Liver (tissue), 3 donors: ENCODE measurements at regions not wholly inside any gene's neighbourhood (a gene's known extent, or its start where the extent isn't known, plus 50 kb on each side); places are given as distances from the start of the nearest gene placed in this dataset.

Source experiments
- EGR1 ChIP-seq, 2 donors: IDR thresholded peaks; 2 replicates each; pipeline ENCODE4 v1.6.1; 2016 to 2018; ENCODE audit warnings: antibody characterized with exemption in 2 of 2, low read depth in 2 of 2
- GABPA ChIP-seq, 2 donors: IDR thresholded peaks in 1 of 2; conservative IDR thresholded peaks in 1 of 2; 2 replicates each; pipeline ENCODE4 v1.6.1; 2016; ENCODE audit warnings: antibody characterized with exemption in 2 of 2, mild to moderate bottlenecking in 1 of 2, moderate library complexity in 1 of 2
- JUND ChIP-seq, 2 donors: IDR thresholded peaks; 2 replicates each; pipeline ENCODE4 v1.6.1; 2016; ENCODE audit warnings: antibody characterized with exemption in 2 of 2
- MAX ChIP-seq: IDR thresholded peaks from 2 replicates; pipeline ENCODE4 v1.6.1; 2016; ENCODE audit warnings: antibody characterized with exemption
- RAD21 ChIP-seq, 2 donors: IDR thresholded peaks; 2 replicates each; pipeline ENCODE4 v1.6.1; 2016; ENCODE audit warnings: antibody characterized with exemption in 2 of 2, mild to moderate bottlenecking in 2 of 2
- TAF1 ChIP-seq: conservative IDR thresholded peaks from 2 replicates; pipeline ENCODE4 v1.6.1; 2016; ENCODE audit warnings: antibody characterized with exemption, mild to moderate bottlenecking
- YY1 ChIP-seq: IDR thresholded peaks from 2 replicates; pipeline ENCODE4 v1.6.1; 2016; ENCODE audit warnings: antibody characterized with exemption, mild to moderate bottlenecking
- ZBTB33 ChIP-seq: IDR thresholded peaks from 2 replicates; pipeline ENCODE4 v1.6.1; 2016; ENCODE audit warnings: antibody characterized with exemption
- TF ChIP-seq, protein P1 (sequence below): fragments of 150-350 bp; IDR thresholded peaks from 2 replicates; pipeline ENCODE4 v1.5.1; 2017; ENCODE audit warnings: improper control_type of control experiment, low read depth, low read length; ENCODE audit not compliant: missing input control
- TF ChIP-seq, protein P2 (sequence below): IDR thresholded peaks from 2 replicates; pipeline ENCODE4 v1.6.1; 2016; ENCODE audit warnings: antibody characterized with exemption
- donor health status: healthy.
- donor health status: healthy.

- TF ChIP-seq MAX: no peak
- TF ChIP-seq, protein P1, sequence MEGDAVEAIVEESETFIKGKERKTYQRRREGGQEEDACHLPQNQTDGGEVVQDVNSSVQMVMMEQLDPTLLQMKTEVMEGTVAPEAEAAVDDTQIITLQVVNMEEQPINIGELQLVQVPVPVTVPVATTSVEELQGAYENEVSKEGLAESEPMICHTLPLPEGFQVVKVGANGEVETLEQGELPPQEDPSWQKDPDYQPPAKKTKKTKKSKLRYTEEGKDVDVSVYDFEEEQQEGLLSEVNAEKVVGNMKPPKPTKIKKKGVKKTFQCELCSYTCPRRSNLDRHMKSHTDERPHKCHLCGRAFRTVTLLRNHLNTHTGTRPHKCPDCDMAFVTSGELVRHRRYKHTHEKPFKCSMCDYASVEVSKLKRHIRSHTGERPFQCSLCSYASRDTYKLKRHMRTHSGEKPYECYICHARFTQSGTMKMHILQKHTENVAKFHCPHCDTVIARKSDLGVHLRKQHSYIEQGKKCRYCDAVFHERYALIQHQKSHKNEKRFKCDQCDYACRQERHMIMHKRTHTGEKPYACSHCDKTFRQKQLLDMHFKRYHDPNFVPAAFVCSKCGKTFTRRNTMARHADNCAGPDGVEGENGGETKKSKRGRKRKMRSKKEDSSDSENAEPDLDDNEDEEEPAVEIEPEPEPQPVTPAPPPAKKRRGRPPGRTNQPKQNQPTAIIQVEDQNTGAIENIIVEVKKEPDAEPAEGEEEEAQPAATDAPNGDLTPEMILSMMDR: no peak
- TF ChIP-seq TAF1: no peak
- TF ChIP-seq EGR1 (IDR thresholded peaks at IDR 0.05; ENCODE audit: low read depth in 2 of 2): no peak
- no peak for TF ChIP-seq RAD21 (IDR thresholded peaks at IDR 0.05)
- TF ChIP-seq, protein P2, sequence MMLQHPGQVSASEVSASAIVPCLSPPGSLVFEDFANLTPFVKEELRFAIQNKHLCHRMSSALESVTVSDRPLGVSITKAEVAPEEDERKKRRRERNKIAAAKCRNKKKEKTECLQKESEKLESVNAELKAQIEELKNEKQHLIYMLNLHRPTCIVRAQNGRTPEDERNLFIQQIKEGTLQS: no peak
- TF ChIP-seq ZBTB33: no peak
- TF ChIP-seq GABPA (IDR thresholded peaks at IDR 0.05 in 1 of 2, conservative IDR thresholded peaks at IDR 0.05 in 1 of 2): no peak
- no peak for TF ChIP-seq JUND (IDR thresholded peaks at IDR 0.05)
- no peak for TF ChIP-seq YY1
These were observed 60.3 kb downstream of the ADRA2C start for GRCh38 chr4:3826247-3827172.
